ENCODE measurements at regions not wholly inside any gene's neighbourhood (a gene's known extent, or its start where the extent isn't known, plus 50 kb on each side); places are given as distances from the start of the nearest gene placed in this dataset.

- POLR2A ChIA-PET: no interaction called here
- Histone ChIP-seq H2AFZ (ENCODE audit: low read length) (no peak overlapping the region), H3K4me1 (ENCODE audit: insufficient read depth, low read length, poor library complexity, severe bottlenecking) (no peaks in the 10 kb centered on the region), H3K79me2 (ENCODE audit: insufficient read depth, low read depth, low read length) (no peaks in the 10 kb centered on the region), H4K20me1 (ENCODE audit: insufficient read depth, low read length) (no peaks in the 10 kb centered on the region), H3K9me3 (ENCODE audit: low read length) (no peaks in the 10 kb centered on the region), H3K4me2 (ENCODE audit: low read length) (no peak overlapping the region), H3K36me3 (ENCODE audit: insufficient read depth, low read length) (no peaks in the 10 kb centered on the region), H3K4me3 (ENCODE audit: low read depth, low read length, poor library complexity, severe bottlenecking) (no peak overlapping the region), H3K9me2 (ENCODE audit: insufficient read depth, low read length) (no peaks in the 10 kb centered on the region), H3K27ac (ENCODE audit: low read depth, low read length, poor library complexity, severe bottlenecking) (no peak overlapping the region)
- no TSS peak for BruUV-seq (replicated peaks)
- intact Hi-C loops (cut with micrococcal nuclease; ENCODE audit: unreplicated experiment): no loop called here
- no peak for DNase-seq (ENCODE audit: low spot score)
- CTCF ChIA-PET (ENCODE audit: unreplicated experiment): no interaction called here
- no peak for TF ChIP-seq EZH2phosphoT487 (IDR thresholded peaks at IDR 0.05; ENCODE audit: borderline replicate concordance, low read depth, low read length)
- TF ChIP-seq, protein P1, sequence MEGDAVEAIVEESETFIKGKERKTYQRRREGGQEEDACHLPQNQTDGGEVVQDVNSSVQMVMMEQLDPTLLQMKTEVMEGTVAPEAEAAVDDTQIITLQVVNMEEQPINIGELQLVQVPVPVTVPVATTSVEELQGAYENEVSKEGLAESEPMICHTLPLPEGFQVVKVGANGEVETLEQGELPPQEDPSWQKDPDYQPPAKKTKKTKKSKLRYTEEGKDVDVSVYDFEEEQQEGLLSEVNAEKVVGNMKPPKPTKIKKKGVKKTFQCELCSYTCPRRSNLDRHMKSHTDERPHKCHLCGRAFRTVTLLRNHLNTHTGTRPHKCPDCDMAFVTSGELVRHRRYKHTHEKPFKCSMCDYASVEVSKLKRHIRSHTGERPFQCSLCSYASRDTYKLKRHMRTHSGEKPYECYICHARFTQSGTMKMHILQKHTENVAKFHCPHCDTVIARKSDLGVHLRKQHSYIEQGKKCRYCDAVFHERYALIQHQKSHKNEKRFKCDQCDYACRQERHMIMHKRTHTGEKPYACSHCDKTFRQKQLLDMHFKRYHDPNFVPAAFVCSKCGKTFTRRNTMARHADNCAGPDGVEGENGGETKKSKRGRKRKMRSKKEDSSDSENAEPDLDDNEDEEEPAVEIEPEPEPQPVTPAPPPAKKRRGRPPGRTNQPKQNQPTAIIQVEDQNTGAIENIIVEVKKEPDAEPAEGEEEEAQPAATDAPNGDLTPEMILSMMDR (conservative IDR thresholded peaks at IDR 0.05; ENCODE audit: low read length): no peak
Measured at GRCh38 chr9:12350775-12351174, 342.4 kb upstream of the TYRP1 start.

- Histone ChIP-seq H3K4me1 (ENCODE audit: insufficient read depth, low read length, poor library complexity, severe bottlenecking) (no peaks in the 10 kb centered on the region), H4K20me1 (ENCODE audit: insufficient read depth, low read length) (no peaks in the 10 kb centered on the region), H3K36me3 (ENCODE audit: insufficient read depth, low read length) (no peaks in the 10 kb centered on the region), H3K4me2 (ENCODE audit: low read length) (no peak overlapping the region), H3K9me2 (ENCODE audit: insufficient read depth, low read length) (no peaks in the 10 kb centered on the region), H2AFZ (ENCODE audit: low read length) (no peak overlapping the region), H3K9me3 (ENCODE audit: low read length) (no peaks in the 10 kb centered on the region), H3K4me3 (ENCODE audit: low read depth, low read length, poor library complexity, severe bottlenecking) (no peak overlapping the region), H3K79me2 (ENCODE audit: insufficient read depth, low read depth, low read length) (no peaks in the 10 kb centered on the region), H3K27ac (ENCODE audit: low read depth, low read length, poor library complexity, severe bottlenecking) (no peak overlapping the region)
- TF ChIP-seq, protein P1 (conservative IDR thresholded peaks at IDR 0.05; ENCODE audit: low read length): no peak
- TF ChIP-seq EZH2phosphoT487 (IDR thresholded peaks at IDR 0.05; ENCODE audit: borderline replicate concordance, low read depth, low read length): no peak
- POLR2A ChIA-PET: interaction anchor here (0.6 to 1.1 kb wide), 2 partner anchors 15 to 62 kb away, joined by 4 read pairs; no protein-coding TSS in a partner anchor
- BruUV-seq (replicated peaks): no TSS peak
- intact Hi-C loops (cut with micrococcal nuclease; ENCODE audit: unreplicated experiment): no loop called here
- DNase-seq (ENCODE audit: low spot score): no peak
- CTCF ChIA-PET (ENCODE audit: unreplicated experiment): no interaction called here
Measured at GRCh38 chr9:12351293-12352044, 341.7 kb upstream of the TYRP1 start.

GRCh38 chr9:12352045-12352315, 341.2 kb upstream of the TYRP1 start:
- Histone ChIP-seq H3K9me3 (ENCODE audit: low read length) (no peaks in the 10 kb centered on the region), H3K4me1 (ENCODE audit: insufficient read depth, low read length, poor library complexity, severe bottlenecking) (no peaks in the 10 kb centered on the region), H2AFZ (ENCODE audit: low read length) (no peak overlapping the region), H3K4me3 (ENCODE audit: low read depth, low read length, poor library complexity, severe bottlenecking) (no peak overlapping the region), H3K79me2 (ENCODE audit: insufficient read depth, low read depth, low read length) (no peaks in the 10 kb centered on the region), H3K4me2 (ENCODE audit: low read length) (no peak overlapping the region), H4K20me1 (ENCODE audit: insufficient read depth, low read length) (no peaks in the 10 kb centered on the region), H3K9me2 (ENCODE audit: insufficient read depth, low read length) (no peaks in the 10 kb centered on the region), H3K27ac (ENCODE audit: low read depth, low read length, poor library complexity, severe bottlenecking) (no peak overlapping the region), H3K36me3 (ENCODE audit: insufficient read depth, low read length) (no peaks in the 10 kb centered on the region)
- no TSS peak for BruUV-seq (replicated peaks)
- ChIA-PET CTCF (ENCODE audit: unreplicated experiment) (no interaction called here), POLR2A (interaction anchor here (0.6 to 1.1 kb wide), 2 partner anchors 14 to 63 kb away, joined by 4 read pairs; no protein-coding TSS in a partner anchor)
- intact Hi-C loops (cut with micrococcal nuclease; ENCODE audit: unreplicated experiment): no loop called here
- DNase-seq (ENCODE audit: low spot score): no peak
- TF ChIP-seq EZH2phosphoT487 (IDR thresholded peaks at IDR 0.05; ENCODE audit: borderline replicate concordance, low read depth, low read length): no peak
- TF ChIP-seq, protein P1 (conservative IDR thresholded peaks at IDR 0.05; ENCODE audit: low read length): no peak

Data from OCI-LY7 (cell line).